Neural cell (in vitro differentiated cells): ENCODE measurements at regions not wholly inside any gene's neighbourhood (a gene's known extent, or its start where the extent isn't known, plus 50 kb on each side); places are given as distances from the start of the nearest gene placed in this dataset.

Source experiments
- H2AFZ ChIP-seq: fragments of 200-600, 300-800 bp; sonication (generic), shearing (Covaris generic); 2 replicates; pipeline ENCODE4 v1.6.0; 2014; ENCODE audit warnings: low read depth, mild to moderate bottlenecking, antibody characterized with exemption, low read length, moderate library complexity
- H3F3A ChIP-seq: fragments of 200-600 bp; shearing (Covaris generic); 2 replicates; pipeline ENCODE4 v1.6.1; 2016; ENCODE audit warnings: mild to moderate bottlenecking, moderate library complexity, mixed read lengths, antibody characterized with exemption, low read length; ENCODE audit not compliant: insufficient read depth, poor library complexity, severe bottlenecking
- H3K27ac ChIP-seq: fragments of 200-600, 300-800 bp; sonication (generic), shearing (Covaris generic); 2 replicates; pipeline ENCODE4 v1.5.1; 2014; ENCODE audit warnings: mild to moderate bottlenecking, low read length, moderate library complexity
- H3K27me3 ChIP-seq: fragments of 300-800, 200-600 bp; sonication (generic), shearing (Covaris generic); 2 replicates; pipeline ENCODE4 v1.6.0; 2014; ENCODE audit warnings: mild to moderate bottlenecking, low read depth, low read length, moderate library complexity; ENCODE audit not compliant: insufficient read depth
- H3K36me3 ChIP-seq: fragments of 300-800, 200-600 bp; sonication (generic), shearing (Covaris generic); 2 replicates; pipeline ENCODE4 v1.5.1; 2014; ENCODE audit warnings: mild to moderate bottlenecking, antibody characterized with exemption, low read length, moderate library complexity; ENCODE audit not compliant: insufficient read depth
- H3K4me2 ChIP-seq: fragments of 300-800, 200-600 bp; sonication (generic), shearing (Covaris generic); 2 replicates; pipeline ENCODE4 v1.6.0; 2014; ENCODE audit warnings: mild to moderate bottlenecking, low read length
- H3K4me3 ChIP-seq: fragments of 300-800, 200-600 bp; sonication (generic), shearing (Covaris generic); 2 replicates; pipeline ENCODE4 v1.5.1; 2014; ENCODE audit warnings: mild to moderate bottlenecking, low read length, moderate library complexity
- H3K79me2 ChIP-seq: fragments of 200-600 bp; shearing (Covaris generic); replicated peaks from 2 replicates; pipeline ENCODE4 v1.6.0; 2014; ENCODE audit warnings: mild to moderate bottlenecking, low read length, moderate library complexity; ENCODE audit not compliant: insufficient read depth
- H3K9ac ChIP-seq: fragments of 300-800, 200-600 bp; sonication (generic), shearing (Covaris generic); 2 replicates; pipeline ENCODE4 v1.6.1; 2016; ENCODE audit warnings: mild to moderate bottlenecking, low read length, mixed read lengths
- H3K9me2 ChIP-seq: fragments of 200-600 bp; shearing (Covaris generic); 2 replicates; pipeline ENCODE4 v1.6.1; 2016; ENCODE audit warnings: mild to moderate bottlenecking, low read length, mixed read lengths; ENCODE audit not compliant: insufficient read depth
- H3K9me3 ChIP-seq: fragments of 200-600, 300-800 bp; sonication (generic), shearing (Covaris generic); 2 replicates; pipeline ENCODE4 v1.6.1; 2016; ENCODE audit warnings: mild to moderate bottlenecking, mixed run types, low read length, moderate library complexity, mixed read lengths
- H4K20me1 ChIP-seq: fragments of 200-600 bp; shearing (Covaris generic); 2 replicates; pipeline ENCODE4 v1.6.1; 2016; ENCODE audit warnings: mild to moderate bottlenecking, mixed run types; ENCODE audit not compliant: insufficient read depth
- CTCF ChIP-seq: fragments of 450-650 bp; IDR thresholded peaks from 2 replicates; pipeline ENCODE4 v1.5.1; 2014; ENCODE audit warnings: antibody characterized with exemption, mild to moderate bottlenecking, moderate library complexity; ENCODE audit not compliant: poor library complexity, severe bottlenecking
- EP300 ChIP-seq: fragments of 450-650 bp; conservative IDR thresholded peaks from 2 replicates; pipeline ENCODE4 v1.6.1; 2014; ENCODE audit warnings: antibody characterized with exemption, mild to moderate bottlenecking, moderate library complexity; ENCODE audit not compliant: poor library complexity, severe bottlenecking
- EZH2 ChIP-seq: fragments of 200-600, 300-800 bp; shearing (Covaris generic), sonication (generic); IDR thresholded peaks from 2 replicates; pipeline ENCODE4 v1.6.1; 2014; ENCODE audit warnings: antibody characterized with exemption, low read length, borderline replicate concordance, mild to moderate bottlenecking; ENCODE audit not compliant: insufficient read depth, poor library complexity, severe bottlenecking
- MXI1 ChIP-seq: fragments of 450-650 bp; conservative IDR thresholded peaks from 2 replicates; pipeline ENCODE4 v1.6.1; 2014; ENCODE audit warnings: antibody characterized with exemption, mild to moderate bottlenecking; ENCODE audit not compliant: poor library complexity, severe bottlenecking
- POLR2AphosphoS5 ChIP-seq: IDR thresholded peaks from 2 replicates; pipeline ENCODE4 v1.6.1; 2012
- RAD21 ChIP-seq: fragments of 450-650 bp; conservative IDR thresholded peaks from 2 replicates; pipeline ENCODE4 v1.6.1; 2014; ENCODE audit warnings: antibody characterized with exemption, mild to moderate bottlenecking, moderate library complexity
- REST ChIP-seq: IDR thresholded peaks from 2 replicates; pipeline ENCODE4 v1.6.1; 2012; ENCODE audit warnings: borderline replicate concordance
- SMC3 ChIP-seq: fragments of 450-650 bp; conservative IDR thresholded peaks from 2 replicates; pipeline ENCODE4 v1.6.1; 2014; ENCODE audit warnings: antibody characterized with exemption, mild to moderate bottlenecking, moderate library complexity; ENCODE audit not compliant: poor library complexity
- TAF1 ChIP-seq: IDR thresholded peaks from 2 replicates; pipeline ENCODE4 v1.6.1; 2012; ENCODE audit warnings: low read depth

DNA sequence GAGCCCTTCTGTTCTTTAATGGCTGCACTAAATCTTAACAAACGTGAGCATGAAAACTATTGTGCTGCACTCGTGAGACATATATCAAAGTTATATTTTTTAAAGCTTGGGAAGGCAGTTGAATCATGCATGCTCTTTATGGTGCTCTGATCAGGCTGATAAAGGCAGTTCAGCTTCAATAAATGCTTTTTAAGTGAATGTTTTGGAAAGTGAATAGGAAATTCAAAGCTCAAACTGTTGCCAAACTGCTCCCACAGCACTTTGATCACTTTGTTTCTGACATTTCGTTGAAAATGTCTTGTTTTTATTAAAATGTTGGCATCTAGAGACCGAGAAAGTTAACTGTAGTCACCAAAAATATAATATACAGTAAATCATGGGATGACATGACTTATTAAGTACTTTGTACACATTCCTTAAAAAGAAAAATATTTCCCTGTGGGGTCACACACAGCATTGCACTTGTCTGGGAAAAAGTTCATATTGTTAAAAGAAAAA is 625.7 kb upstream of the PCDH9 start:
- H3K4me3 ChIP-seq = no peak overlapping the region
- H4K20me1 ChIP-seq = no peaks in the 10 kb centered on the region
- H2AFZ ChIP-seq = no peak overlapping the region
- H3K36me3 ChIP-seq = no peaks in the 10 kb centered on the region
- no peak overlapping the region for H3K4me2 ChIP-seq
- TF ChIP-seq POLR2AphosphoS5 = no peak
- TF ChIP-seq REST = no peak
- no peak for TF ChIP-seq CTCF
- TF ChIP-seq EP300 = no peak
- TF ChIP-seq SMC3 = no peak
- TF ChIP-seq MXI1 = no peak
- TF ChIP-seq TAF1 = no peak
- no peak for TF ChIP-seq EZH2
- TF ChIP-seq RAD21 = no peak
- no peak overlapping the region for H3K9ac ChIP-seq
- H3K9me2 ChIP-seq = no peaks in the 10 kb centered on the region
- no peaks in the 10 kb centered on the region for H3K9me3 ChIP-seq
- no peaks in the 10 kb centered on the region for H3K27me3 ChIP-seq
- H3K27ac ChIP-seq = no peak overlapping the region
- no peaks in the 10 kb centered on the region for H3K79me2 ChIP-seq
- no peaks in the 10 kb centered on the region for H3F3A ChIP-seq

DNA sequence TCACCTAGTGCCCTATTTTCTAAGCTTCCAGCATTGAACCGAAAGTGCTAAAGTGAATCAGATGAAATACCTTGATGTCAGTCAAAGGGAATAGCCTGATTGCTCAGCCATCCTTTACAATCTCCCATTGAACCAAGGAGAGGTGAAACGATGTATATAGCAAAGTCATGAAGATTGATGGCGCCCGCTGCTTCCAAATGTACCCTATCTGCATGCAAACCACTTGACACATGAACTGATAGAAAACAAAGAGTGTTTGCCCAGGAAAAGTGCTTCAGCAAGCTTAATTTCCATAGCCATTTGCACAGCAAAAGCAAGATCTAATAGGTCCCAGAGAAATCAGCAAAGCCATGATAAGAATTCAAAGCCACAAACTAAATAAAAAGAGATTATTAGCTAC is 624.9 kb upstream of the PCDH9 start:
- Histone ChIP-seq H2AFZ (no peak overlapping the region), H3F3A (no peaks in the 10 kb centered on the region)
- TF ChIP-seq SMC3 (no peak), EP300 (peak; percentile 31)

GRCh38 chr13:67844574-67844973 is 614.4 kb upstream of the PCDH9 start:
- Histone ChIP-seq H2AFZ (no peak overlapping the region), H3K36me3 (no peaks in the 10 kb centered on the region), H3K27ac (no peak overlapping the region), H3K4me2 (no peak overlapping the region), H3K9me2 (no peaks in the 10 kb centered on the region), H4K20me1 (no peaks in the 10 kb centered on the region), H3K9ac (no peak overlapping the region), H3K27me3 (no peaks in the 10 kb centered on the region), H3K4me3 (no peak overlapping the region), H3K79me2 (no peaks in the 10 kb centered on the region), H3F3A (no peaks in the 10 kb centered on the region), H3K9me3 (no peaks in the 10 kb centered on the region)
- no peak for TF ChIP-seq SMC3

More for the DNA sequence above, 624.9 kb upstream of the PCDH9 start:
- Histone ChIP-seq H4K20me1 (no peaks in the 10 kb centered on the region), H3K4me3 (no peak overlapping the region), H3K9ac (no peak overlapping the region), H3K27ac (no peak overlapping the region), H3K4me2 (no peak overlapping the region), H3K9me2 (no peaks in the 10 kb centered on the region), H3K27me3 (no peaks in the 10 kb centered on the region), H3K79me2 (no peaks in the 10 kb centered on the region), H3K9me3 (no peaks in the 10 kb centered on the region), H3K36me3 (no peaks in the 10 kb centered on the region)
